H1 (cell line): ENCODE measurements at regions not wholly inside any gene's neighbourhood (a gene's known extent, or its start where the extent isn't known, plus 50 kb on each side); places are given as distances from the start of the nearest gene placed in this dataset.
"Not testable (repeated sequence)": the region's sequence is repeated elsewhere in the genome, so short reads cannot be mapped to it uniquely, and the experiment has no call there.

Experiments used
- ASH2L ChIP-seq: fragments of 200-600, 300-600 bp; sonication (generic); IDR thresholded peaks from one replicate; pipeline ENCODE4 v1.7.1; 2017; ENCODE audit warnings: low read length
- BACH1 ChIP-seq: IDR thresholded peaks from 2 replicates; pipeline ENCODE4 v1.6.1; 2012; ENCODE audit warnings: low read length, improper control_type of control experiment
- JUN ChIP-seq: IDR thresholded peaks from 2 replicates; pipeline ENCODE4 v1.6.1; 2011; ENCODE audit warnings: low read depth, mild to moderate bottlenecking, improper control_type of control experiment, low read length
- MAFK ChIP-seq: IDR thresholded peaks from 2 replicates; pipeline ENCODE4 v1.6.1; 2012; ENCODE audit warnings: low read depth, mild to moderate bottlenecking, improper control_type of control experiment, low read length
- POLR2A ChIP-seq, 2 experiments: IDR thresholded peaks; 1 replicate in 1 of 2; 2 replicates in 1 of 2; pipeline ENCODE4 v1.6.1; 2011; ENCODE audit warnings: low read depth in 2 of 2, low read length in 2 of 2, mild to moderate bottlenecking in 2 of 2; ENCODE audit errors: control extremely low read depth in 1 of 2
- POLR2AphosphoS5 ChIP-seq: IDR thresholded peaks from 2 replicates; pipeline ENCODE4 v1.6.1; 2011; ENCODE audit warnings: low read depth, low read length
- SIX5 ChIP-seq: IDR thresholded peaks from 2 replicates; pipeline ENCODE4 v1.6.1; 2011; ENCODE audit warnings: mild to moderate bottlenecking, low read depth, low read length
- SP1 ChIP-seq: IDR thresholded peaks from 2 replicates; pipeline ENCODE4 v1.6.1; 2011; ENCODE audit warnings: low read depth, low read length
- SRF ChIP-seq: IDR thresholded peaks from 2 replicates; pipeline ENCODE4 v1.6.1; 2011; ENCODE audit warnings: mild to moderate bottlenecking, low read depth, low read length, moderate library complexity
- SUZ12 ChIP-seq: fragments of 200-600 bp; sonication (generic); IDR thresholded peaks from 2 replicates; pipeline ENCODE4 v1.6.1; 2012; ENCODE audit warnings: mild to moderate bottlenecking, inconsistent platforms, low read length, moderate library complexity, mixed read lengths
- ZNF274 ChIP-seq: IDR thresholded peaks from 2 replicates; pipeline ENCODE4 v1.7.0; 2012; ENCODE audit warnings: low read length, borderline replicate concordance; ENCODE audit errors: extremely low read depth
- TF ChIP-seq, protein P1 (sequence below): IDR thresholded peaks from 2 replicates; pipeline ENCODE4 v1.6.1; 2012; ENCODE audit warnings: inconsistent platforms
- TF ChIP-seq, protein P2 (sequence below), 3 experiments: IDR thresholded peaks; 1 replicate in 2 of 3; 2 replicates in 1 of 3; pipeline versions ENCODE4 v1.5.1 to v1.6.1; 2011; ENCODE audit warnings: low read length in 3 of 3, mild to moderate bottlenecking in 3 of 3, inconsistent platforms in 2 of 3, low read depth in 1 of 3, moderate library complexity in 1 of 3; ENCODE audit not compliant: insufficient read depth in 1 of 3; ENCODE audit errors: control extremely low read depth in 1 of 3
- TF ChIP-seq, protein P3 (sequence below): IDR thresholded peaks from 2 replicates; pipeline ENCODE4 v1.6.1; 2011; ENCODE audit warnings: low read length, improper control_type of control experiment

DNA sequence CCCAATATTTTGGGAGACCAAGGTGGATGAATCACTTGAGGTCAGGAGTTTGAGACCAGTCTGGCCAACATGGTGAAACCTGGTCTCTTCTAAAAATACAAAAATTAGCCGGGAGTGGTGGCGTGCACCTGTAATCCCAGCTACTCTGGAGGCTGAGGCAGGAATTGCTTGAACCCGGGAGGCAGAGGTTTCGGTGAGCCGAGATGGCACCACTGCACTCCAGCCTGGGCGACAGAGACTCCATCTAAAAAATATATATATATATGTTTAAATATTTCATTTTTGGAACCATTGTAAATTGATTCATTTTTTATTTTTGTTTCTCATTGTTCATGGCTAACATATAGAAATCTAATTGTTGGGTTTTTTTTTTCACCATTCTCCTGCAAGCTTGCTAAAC lies 146.9 kb downstream of the BRD1 start:
- TF ChIP-seq ASH2L; POLR2AphosphoS5; SP1; BACH1; SUZ12; JUN; POLR2A (IDR thresholded peaks at IDR 0.05; ENCODE audit: control extremely low read depth in 1 of 2, low read depth in 2 of 2, low read length in 2 of 2); MAFK; ZNF274; SIX5; SRF: not testable (repeated sequence)
- TF ChIP-seq, protein P1, sequence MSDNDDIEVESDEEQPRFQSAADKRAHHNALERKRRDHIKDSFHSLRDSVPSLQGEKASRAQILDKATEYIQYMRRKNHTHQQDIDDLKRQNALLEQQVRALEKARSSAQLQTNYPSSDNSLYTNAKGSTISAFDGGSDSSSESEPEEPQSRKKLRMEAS = not testable (repeated sequence)
- TF ChIP-seq, protein P2, sequence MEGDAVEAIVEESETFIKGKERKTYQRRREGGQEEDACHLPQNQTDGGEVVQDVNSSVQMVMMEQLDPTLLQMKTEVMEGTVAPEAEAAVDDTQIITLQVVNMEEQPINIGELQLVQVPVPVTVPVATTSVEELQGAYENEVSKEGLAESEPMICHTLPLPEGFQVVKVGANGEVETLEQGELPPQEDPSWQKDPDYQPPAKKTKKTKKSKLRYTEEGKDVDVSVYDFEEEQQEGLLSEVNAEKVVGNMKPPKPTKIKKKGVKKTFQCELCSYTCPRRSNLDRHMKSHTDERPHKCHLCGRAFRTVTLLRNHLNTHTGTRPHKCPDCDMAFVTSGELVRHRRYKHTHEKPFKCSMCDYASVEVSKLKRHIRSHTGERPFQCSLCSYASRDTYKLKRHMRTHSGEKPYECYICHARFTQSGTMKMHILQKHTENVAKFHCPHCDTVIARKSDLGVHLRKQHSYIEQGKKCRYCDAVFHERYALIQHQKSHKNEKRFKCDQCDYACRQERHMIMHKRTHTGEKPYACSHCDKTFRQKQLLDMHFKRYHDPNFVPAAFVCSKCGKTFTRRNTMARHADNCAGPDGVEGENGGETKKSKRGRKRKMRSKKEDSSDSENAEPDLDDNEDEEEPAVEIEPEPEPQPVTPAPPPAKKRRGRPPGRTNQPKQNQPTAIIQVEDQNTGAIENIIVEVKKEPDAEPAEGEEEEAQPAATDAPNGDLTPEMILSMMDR (IDR thresholded peaks at IDR 0.05; ENCODE audit: control extremely low read depth in 1 of 3, insufficient read depth in 1 of 3, low read depth in 1 of 3, low read length in 3 of 3) = not testable (repeated sequence)
- TF ChIP-seq, protein P3, sequence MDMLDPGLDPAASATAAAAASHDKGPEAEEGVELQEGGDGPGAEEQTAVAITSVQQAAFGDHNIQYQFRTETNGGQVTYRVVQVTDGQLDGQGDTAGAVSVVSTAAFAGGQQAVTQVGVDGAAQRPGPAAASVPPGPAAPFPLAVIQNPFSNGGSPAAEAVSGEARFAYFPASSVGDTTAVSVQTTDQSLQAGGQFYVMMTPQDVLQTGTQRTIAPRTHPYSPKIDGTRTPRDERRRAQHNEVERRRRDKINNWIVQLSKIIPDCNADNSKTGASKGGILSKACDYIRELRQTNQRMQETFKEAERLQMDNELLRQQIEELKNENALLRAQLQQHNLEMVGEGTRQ = not testable (repeated sequence)
